B cell (primary cell): ENCODE measurements at regions not wholly inside any gene's neighbourhood (a gene's known extent, or its start where the extent isn't known, plus 50 kb on each side); places are given as distances from the start of the nearest gene placed in this dataset.

Source experiments
- ATAC-seq: fragments of 200-7000 bp; cut with Tn5 transposase; one replicate; pipeline ENCODE4 v1.10.0; 2021; ENCODE audit warnings: low read depth, mild to moderate bottlenecking, moderate number of reproducible peaks, moderate library complexity
- CTCF ChIA-PET: fragments of 350-600 bp; sonication (Branson Sonifier 250); formaldehyde crosslinking; loops from one replicate; lab custom pipeline; 2021; ENCODE audit warnings: antibody characterized with exemption, inconsistent platforms; lab: Charles Lee
- POLR2A ChIA-PET: fragments of 350-600 bp; sonication (Branson Sonifier 250); formaldehyde crosslinking; loops from one replicate; lab custom pipeline; 2021; ENCODE audit warnings: antibody characterized with exemption; lab: Charles Lee
- DNase-seq: peaks from one replicate; pipeline ENCODE4 v3.0.0; 2013
- H2AFZ ChIP-seq: 2 replicates; pipeline ENCODE4 v1.6.1; 2012; ENCODE audit warnings: mild to moderate bottlenecking, low read depth, low read length; ENCODE audit not compliant: insufficient read depth, poor library complexity, severe bottlenecking
- H3K27ac ChIP-seq, 2 donors: 1 replicate in 1 of 2; 2 replicates in 1 of 2; pipeline ENCODE4 v1.5.1; 2012 to 2013; ENCODE audit warnings: low read length in 2 of 2, mild to moderate bottlenecking in 2 of 2, moderate library complexity in 1 of 2
- H3K27me3 ChIP-seq, 4 experiments: fragments of 200-600 bp in 1 of 4; sonication (generic) in 1 of 4; replicated peaks in 1 of 4; 1 replicate in 2 of 4; 2 replicates in 2 of 4; pipeline versions ENCODE4 v1.6.1 to v1.7.0; 2013 to 2016; ENCODE audit warnings: low read length in 3 of 4, mild to moderate bottlenecking in 2 of 4, mixed read lengths in 1 of 4, moderate library complexity in 1 of 4; ENCODE audit not compliant: insufficient read depth in 4 of 4, control insufficient read depth in 3 of 4; ENCODE audit errors: control extremely low read depth in 1 of 4
- H3K36me3 ChIP-seq, 2 experiments: replicated peaks in 1 of 2; 1 replicate in 1 of 2; 2 replicates in 1 of 2; pipeline versions ENCODE4 v1.6.1 to v1.7.1; 2013; ENCODE audit warnings: low read length in 1 of 2; ENCODE audit not compliant: insufficient read depth in 2 of 2, control insufficient read depth in 1 of 2; ENCODE audit errors: control extremely low read depth in 1 of 2, extremely low read depth in 1 of 2
- H3K4me1 ChIP-seq, 2 donors: fragments of 200-600 bp in 1 of 2; sonication (generic) in 1 of 2; 1 replicate in 1 of 2; 2 replicates in 1 of 2; pipeline versions ENCODE4 v1.5.1 to v1.6.1; 2013 to 2017; ENCODE audit warnings: low read length in 2 of 2; ENCODE audit not compliant: control insufficient read depth in 2 of 2, insufficient read depth in 2 of 2
- H3K4me2 ChIP-seq: replicated peaks from 2 replicates; pipeline ENCODE3; 2012; ENCODE audit warnings: mild to moderate bottlenecking, low read depth, low read length; ENCODE audit not compliant: poor library complexity, severe bottlenecking
- H3K4me3 ChIP-seq, 5 experiments: fragments of 200-600 bp in 1 of 5; sonication (generic) in 1 of 5; 1 replicate in 3 of 5; 2 replicates in 2 of 5; pipeline versions ENCODE4 v1.5.1 to v1.7.0; 2011 to 2016; ENCODE audit warnings: low read length in 4 of 5, mild to moderate bottlenecking in 4 of 5, low read depth in 2 of 5, control low read depth in 1 of 5, moderate library complexity in 1 of 5; ENCODE audit not compliant: insufficient read depth in 1 of 5; ENCODE audit errors: control extremely low read depth in 1 of 5, extremely low read depth in 1 of 5
- H3K79me2 ChIP-seq: fragments of 200-600 bp; sonication (generic); one replicate; pipeline ENCODE4 v1.6.0; 2016; ENCODE audit warnings: low read length; ENCODE audit not compliant: control insufficient read depth, insufficient read depth
- H3K9ac ChIP-seq: fragments of 200-600 bp; sonication (generic); 2 replicates; pipeline ENCODE4 v1.6.1; 2017; ENCODE audit warnings: mild to moderate bottlenecking, low read length, moderate library complexity
- H3K9me3 ChIP-seq, 3 donors: one replicate each; pipeline versions ENCODE4 v1.6.1 to v1.7.1; 2013; ENCODE audit warnings: low read length in 2 of 3; ENCODE audit not compliant: control insufficient read depth in 2 of 3, insufficient read depth in 1 of 3; ENCODE audit errors: control extremely low read depth in 1 of 3
- H4K20me1 ChIP-seq: 2 replicates; pipeline ENCODE4 v1.6.0; 2012; ENCODE audit warnings: mild to moderate bottlenecking, low read length; ENCODE audit not compliant: insufficient read depth, control insufficient read depth, poor library complexity, severe bottlenecking
- H3K27ac Mint-ChIP-seq: one replicate; pipeline ENCODE4 v1.8.0; 2021; ENCODE audit warnings: mixed read lengths
- H3K27me3 Mint-ChIP-seq: one replicate; pipeline ENCODE4 v1.8.0; 2021; ENCODE audit warnings: mixed read lengths
- H3K4me1 Mint-ChIP-seq: one replicate; pipeline ENCODE4 v1.8.0; 2021; ENCODE audit warnings: mixed read lengths
- H3K4me3 Mint-ChIP-seq: one replicate; pipeline ENCODE4 v1.8.0; 2021; ENCODE audit warnings: mixed read lengths
- H3K9me3 Mint-ChIP-seq: one replicate; pipeline ENCODE4 v1.8.0; 2022; ENCODE audit warnings: mixed read lengths; ENCODE audit not compliant: insufficient read depth
- CTCF ChIP-seq: fragments of 200-600 bp; IDR thresholded peaks from one replicate; pipeline ENCODE4 v1.8.0; 2022; ENCODE audit warnings: antibody characterized with exemption, mild to moderate bottlenecking
- EZH2 ChIP-seq: IDR thresholded peaks from 2 replicates; pipeline ENCODE4 v1.6.1; 2012; ENCODE audit warnings: borderline replicate concordance, low read depth, mild to moderate bottlenecking, moderate library complexity, low read length; ENCODE audit not compliant: insufficient read depth, poor library complexity, severe bottlenecking
- WGBS: methylation state at CpG from one replicate; pipeline ENCODE4 v1.1.5; 2013; ENCODE audit warnings: missing lambda C conversion rate; ENCODE audit not compliant: insufficient coverage; 5-methylcytosine and 5-hydroxymethylcytosine counted together
- intact Hi-C: fragments of 100-400 bp; cut with micrococcal nuclease; formaldehyde crosslinking; loops from one replicate; pipeline ENCODE4 v1.10.0; 2022

- ChIA-PET CTCF (no interaction called here), POLR2A (no interaction called here)
- intact Hi-C loops = no loop called here
- Histone ChIP-seq H3K27me3 (peaks cover 0 to 13% (median 3%) of the 10 kb centered on the region in 4 experiments), H3K79me2 (no peaks in the 10 kb centered on the region), H2AFZ (no peak overlapping the region), H3K4me2 (no peak overlapping the region), H3K9me3 (peaks cover 0 to 6% (median 0%) of the 10 kb centered on the region in 3 donors), H3K36me3 (no peaks in the 10 kb centered on the region), H3K9ac (no peak overlapping the region), H3K4me1 (no peaks in the 10 kb centered on the region), H4K20me1 (no peaks in the 10 kb centered on the region), H3K27ac (no peak overlapping the region), H3K4me3 (no peak overlapping the region)
- 84% methylated on average over 15 of the region's 19 CpGs for WGBS
- TF ChIP-seq CTCF (no peak), EZH2 (no peak)
- peaks cover 37% of the 10 kb centered on the region for H3K27me3 Mint-ChIP-seq
- DNase-seq = no peak
- H3K4me3 Mint-ChIP-seq = no peak overlapping the region
- no peak overlapping the region for H3K27ac Mint-ChIP-seq
- ATAC-seq = no peak
- no peaks in the 10 kb centered on the region for H3K4me1 Mint-ChIP-seq
- peaks cover under 1% of the 10 kb centered on the region for H3K9me3 Mint-ChIP-seq
These were observed 68.6 kb downstream of the NRN1 start for GRCh38 chr6:5937936-5938706.

- H3K4me1 ChIP-seq = no peaks in the 10 kb centered on the region
- no peak overlapping the region for H2AFZ ChIP-seq
- H3K27me3 ChIP-seq = peaks cover 0 to 19% (median 3%) of the 10 kb centered on the region in 4 experiments
- H3K27me3 Mint-ChIP-seq = peaks cover 39% of the 10 kb centered on the region
- no peaks in the 10 kb centered on the region for H3K9me3 Mint-ChIP-seq
- H3K27ac Mint-ChIP-seq = no peak overlapping the region
- no peak overlapping the region for H3K4me3 ChIP-seq
- no peaks in the 10 kb centered on the region for H3K4me1 Mint-ChIP-seq
- H3K79me2 ChIP-seq = no peaks in the 10 kb centered on the region
- intact Hi-C loops = no loop called here
- POLR2A ChIA-PET = no interaction called here
- TF ChIP-seq CTCF = no peak
- no peaks in the 10 kb centered on the region for H4K20me1 ChIP-seq
- DNase-seq (no peak), ATAC-seq (no peak)
- WGBS = 85% methylated on average over 11 of the region's 14 CpGs
- no peak overlapping the region for H3K9ac ChIP-seq
- H3K36me3 ChIP-seq = no peaks in the 10 kb centered on the region
- CTCF ChIA-PET = no interaction called here
- H3K27ac ChIP-seq = no peak overlapping the region
- H3K9me3 ChIP-seq = peaks cover 0 to 2% (median 0%) of the 10 kb centered on the region in 3 donors
- no peak overlapping the region for H3K4me3 Mint-ChIP-seq
- H3K4me2 ChIP-seq = no peak overlapping the region
These were observed 69.4 kb downstream of the NRN1 start for GRCh38 chr6:5937169-5937909.
